DMS53 treated with DMSO at 0.1 percent for 48 hours (cell line): ENCODE measurements at regions not wholly inside any gene's neighbourhood (a gene's known extent, or its start where the extent isn't known, plus 50 kb on each side); places are given as distances from the start of the nearest gene placed in this dataset.

Experiments used
- DNase-seq: peaks from one replicate; lab custom pipeline; 2025; ENCODE audit not compliant: unreplicated experiment; lab: John Stamatoyannopoulos, UW

- DNase-seq: no peak
These were observed 359.4 kb upstream of the RIOK2 start for GRCh38 chr5:97542469-97542868.

- DNase-seq: no peak
These were observed 360.1 kb upstream of the RIOK2 start for GRCh38 chr5:97543166-97543565.

- no peak for DNase-seq
These were observed 361.2 kb upstream of the RIOK2 start for GRCh38 chr5:97544240-97544639.

DNA sequence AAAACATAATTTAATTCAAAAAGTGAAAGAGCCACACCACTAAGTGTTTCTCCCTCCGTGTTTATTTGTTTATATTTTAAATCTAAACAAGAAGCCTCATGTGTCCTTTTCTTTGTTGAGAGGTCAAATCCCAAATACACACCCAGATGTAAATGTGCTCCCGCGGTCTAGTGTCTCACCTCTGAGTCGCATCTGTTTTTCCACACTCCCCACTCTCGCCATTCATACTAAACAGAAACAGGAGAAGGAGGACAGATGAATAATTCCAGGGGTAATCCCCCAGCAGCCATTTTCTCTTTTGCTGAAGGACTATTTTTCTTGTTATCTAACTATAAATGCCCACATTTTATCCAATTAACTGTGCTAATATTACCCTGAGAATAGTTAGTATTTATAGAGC, 361.6 kb upstream of the RIOK2 start:
- DNase-seq: no peak

- DNase-seq: no peak
These were observed 362.4 kb upstream of the RIOK2 start for GRCh38 chr5:97545446-97545845.

DNA sequence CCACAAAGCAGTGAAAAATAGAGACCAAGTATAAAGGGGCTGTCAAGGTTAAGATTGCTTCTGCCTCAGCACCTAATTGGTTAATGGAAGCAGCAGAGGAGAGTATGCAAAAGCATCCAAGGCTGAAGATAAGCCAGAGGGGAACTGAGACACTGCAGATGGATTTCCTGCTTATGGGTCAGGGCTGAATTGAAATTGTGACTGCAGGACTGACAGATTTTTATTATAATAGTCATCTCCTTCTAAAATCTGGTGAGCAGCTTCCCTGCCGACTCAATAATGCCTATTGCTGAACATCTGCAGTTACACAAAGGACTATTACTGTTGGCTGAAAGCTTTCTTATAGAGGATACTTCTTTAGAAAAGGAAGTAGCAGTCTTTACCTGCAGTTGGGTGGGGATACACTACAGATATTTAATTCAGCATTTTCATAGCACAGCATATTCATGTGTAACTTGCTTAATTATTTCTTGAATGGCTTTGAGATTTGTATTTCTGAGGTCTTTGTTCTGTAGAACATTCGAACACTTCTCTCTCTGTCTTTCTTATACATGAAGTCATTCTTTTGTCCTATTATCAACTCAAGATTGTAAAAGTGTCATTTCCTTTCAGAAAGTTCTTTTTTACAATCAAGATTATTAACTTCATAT, 363.0 kb upstream of the RIOK2 start:
- no peak for DNase-seq

DNA sequence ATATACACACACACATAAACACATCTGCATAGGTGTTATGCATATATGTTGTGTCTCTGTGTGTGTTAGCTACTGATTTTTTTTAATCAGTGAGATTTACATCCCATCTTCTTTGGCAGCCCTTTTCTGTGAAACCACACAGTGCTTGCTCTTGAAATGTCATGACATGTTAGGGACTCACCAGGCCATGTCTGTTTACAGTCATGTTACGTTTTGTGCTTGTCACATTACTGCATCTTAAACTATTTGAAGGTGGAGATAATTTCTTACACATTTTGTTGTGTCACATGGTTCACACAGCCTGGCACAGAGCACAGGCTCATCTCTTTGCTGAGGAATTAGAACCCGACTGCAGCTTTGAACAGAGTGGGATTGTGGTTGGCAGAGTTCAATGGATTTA, 364.4 kb upstream of the RIOK2 start:
- no peak for DNase-seq

GRCh38 chr5:97547999-97548738, 365.1 kb upstream of the RIOK2 start:
- peak; percentile 31 for DNase-seq

GRCh38 chr5:97548739-97549080, 365.7 kb upstream of the RIOK2 start:
- no peak for DNase-seq

DNA sequence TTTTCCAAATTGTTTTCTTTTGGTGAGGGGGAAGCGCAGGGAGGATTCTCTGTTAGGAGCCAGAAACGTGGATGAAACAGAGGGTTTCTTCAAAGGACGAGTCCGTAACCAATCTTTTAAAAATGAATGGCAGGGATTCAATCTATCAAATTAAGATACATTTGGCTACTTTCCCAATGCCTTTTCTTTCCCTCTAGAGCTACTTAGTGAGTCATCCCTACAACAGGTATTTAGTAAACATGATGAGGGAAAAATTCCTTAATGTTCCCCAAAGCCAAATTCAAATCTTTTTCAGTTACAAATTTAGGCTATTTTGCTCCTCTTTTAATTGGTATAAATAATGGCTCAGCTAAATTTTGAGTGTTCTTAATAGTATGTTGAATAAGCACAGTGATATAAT, 366.4 kb upstream of the RIOK2 start:
- no peak for DNase-seq

- no peak for DNase-seq
These were observed 367.1 kb upstream of the RIOK2 start for GRCh38 chr5:97550164-97550563.

- DNase-seq: no peak
These were observed 367.8 kb upstream of the RIOK2 start for GRCh38 chr5:97550818-97551217.

- DNase-seq: no peak
These were observed 370.8 kb upstream of the RIOK2 start for GRCh38 chr5:97553604-97554452.

- no peak for DNase-seq
These were observed 372.1 kb upstream of the RIOK2 start for GRCh38 chr5:97554977-97555643.

DNA sequence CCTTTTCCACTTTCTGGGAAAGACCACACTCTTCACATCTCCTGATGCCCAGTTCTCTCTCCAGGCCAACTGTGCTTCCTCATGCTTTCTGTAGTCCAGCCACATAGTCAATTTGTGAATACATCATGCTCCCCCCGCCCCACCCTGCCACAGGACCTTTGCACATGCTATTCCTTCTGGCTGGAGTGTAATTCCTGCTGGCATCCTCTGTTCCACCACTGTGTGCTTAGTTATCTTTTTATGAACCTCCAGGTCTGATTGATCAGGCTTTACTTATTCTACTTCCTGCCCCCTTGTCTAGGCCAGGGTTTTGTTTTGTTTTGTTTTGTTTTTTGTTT, 372.6 kb upstream of the RIOK2 start:
- DNase-seq: no peak

GRCh38 chr5:97559827-97560598, 377.0 kb upstream of the RIOK2 start:
- DNase-seq: no peak

DNA sequence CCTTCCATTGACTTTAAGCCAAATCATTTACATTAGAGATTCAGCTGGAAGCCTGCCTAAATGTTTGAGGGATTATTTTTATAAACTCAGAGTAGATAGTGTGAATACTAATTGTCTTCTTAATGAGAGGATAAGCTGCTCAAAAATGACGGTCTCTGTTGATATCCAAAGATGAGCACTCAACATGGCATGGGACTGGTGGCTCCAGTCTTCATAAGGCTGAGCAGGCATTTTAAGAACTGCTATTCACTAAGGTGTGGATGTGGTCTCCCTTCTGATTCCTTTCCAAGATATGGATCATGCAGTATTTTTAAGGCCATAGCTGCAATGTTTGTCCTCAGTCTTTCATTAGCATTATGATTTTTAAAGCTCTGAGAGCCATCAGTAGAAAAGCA, 377.5 kb upstream of the RIOK2 start:
- no peak for DNase-seq

GRCh38 chr5:97563050-97563657, 380.1 kb upstream of the RIOK2 start:
- no peak for DNase-seq

GRCh38 chr5:97568382-97568781, 385.3 kb upstream of the RIOK2 start:
- no peak for DNase-seq

- no peak for DNase-seq
These were observed 387.2 kb upstream of the RIOK2 start for GRCh38 chr5:97570242-97570641.
